ENCODE measurements at regions not wholly inside any gene's neighbourhood (a gene's known extent, or its start where the extent isn't known, plus 50 kb on each side); places are given as distances from the start of the nearest gene placed in this dataset.
"Not testable (repeated sequence)": the region's sequence is repeated elsewhere in the genome, so short reads cannot be mapped to it uniquely, and the experiment has no call there.

GRCh38 chr1:241447031-241447644 lies 72.4 kb downstream of the FH start:
- no peak for DNase-seq

DNA sequence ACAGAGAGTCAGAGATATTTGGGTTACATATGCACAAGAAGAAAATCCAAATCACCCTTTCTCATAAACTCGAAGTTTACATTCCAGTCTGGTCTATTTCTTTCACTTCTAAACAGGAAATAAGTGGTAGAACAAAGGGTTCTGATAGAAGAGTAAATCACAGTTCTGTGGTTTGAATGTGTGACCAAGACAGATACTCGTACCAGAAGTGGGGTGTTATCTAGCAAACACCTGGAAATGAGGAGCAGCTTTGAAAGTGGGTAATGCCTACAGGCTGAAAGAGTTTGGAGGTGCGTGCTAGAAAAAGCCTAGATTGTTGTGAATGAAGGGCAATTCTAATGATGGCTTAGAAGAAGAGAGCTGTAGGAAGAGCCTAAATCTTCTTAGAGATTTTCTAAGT lies 74.7 kb downstream of the FH start:
- no peak for DNase-seq

- no peak for DNase-seq
Measured at GRCh38 chr1:241443561-241443960, 76.0 kb downstream of the FH start.

DNA sequence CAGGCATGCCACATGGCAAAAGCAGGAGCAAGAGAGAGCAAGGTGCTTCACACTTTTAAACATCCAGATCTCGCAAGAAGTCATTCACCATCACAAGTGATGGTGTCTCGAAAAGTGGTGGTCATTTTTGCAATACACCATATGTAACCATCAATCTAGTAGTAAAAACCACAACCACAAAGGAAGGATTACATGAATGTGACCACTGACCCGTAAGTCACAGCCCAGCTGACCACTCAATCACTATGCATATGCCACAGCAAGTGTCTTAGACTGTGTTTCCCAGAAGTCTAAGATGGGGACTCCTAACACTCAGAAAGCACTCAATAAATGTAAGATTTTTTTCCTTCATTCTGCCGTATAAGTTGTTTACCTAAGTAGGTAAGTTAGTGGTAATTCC lies 76.9 kb downstream of the FH start:
- DNase-seq = no peak

GRCh38 chr1:241440904-241441303 lies 78.7 kb downstream of the FH start:
- DNase-seq = no peak

DNA sequence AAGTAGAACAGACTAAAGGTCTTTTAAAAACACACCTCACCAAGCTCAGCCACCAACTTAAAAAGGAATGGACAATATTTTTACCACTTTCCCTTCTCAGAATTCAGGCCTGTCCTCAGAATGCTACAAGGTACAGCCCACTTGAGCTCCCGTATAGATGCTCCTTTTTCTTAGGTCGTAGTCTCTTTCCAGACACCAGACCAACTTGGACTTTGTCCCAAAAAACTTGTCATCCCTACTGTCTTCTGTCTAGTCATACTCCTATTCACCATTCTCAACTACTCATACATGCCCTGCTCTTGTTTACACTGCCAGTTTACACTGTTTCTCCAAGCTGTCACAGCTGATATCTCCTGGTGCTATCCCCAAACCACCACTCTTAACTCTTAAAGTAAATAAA lies 80.9 kb downstream of the FH start:
- DNase-seq = not testable (repeated sequence)

DNA sequence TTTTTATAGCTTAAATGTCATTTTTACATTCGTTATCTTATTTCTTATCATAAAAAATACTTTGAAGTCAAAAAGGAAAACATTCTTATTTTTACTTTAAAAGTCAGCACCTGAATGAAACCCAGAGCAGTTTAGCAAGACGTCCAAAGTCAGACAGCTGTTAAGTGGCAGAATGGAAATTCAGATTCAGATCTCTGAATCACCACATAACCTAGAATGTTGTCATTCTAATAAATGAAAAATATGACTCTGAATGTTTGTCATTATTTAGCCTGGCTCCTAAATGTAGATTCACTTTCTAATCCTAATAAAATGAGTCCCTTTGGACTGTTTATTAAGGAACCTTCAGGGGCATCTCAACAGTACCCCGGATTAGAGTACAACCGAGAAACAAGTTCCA lies 75.2 kb upstream of the RGS7 start:
- no peak for DNase-seq

GRCh38 chr1:241425091-241425490 lies 68.1 kb upstream of the RGS7 start:
- DNase-seq = not testable (repeated sequence)

DNA sequence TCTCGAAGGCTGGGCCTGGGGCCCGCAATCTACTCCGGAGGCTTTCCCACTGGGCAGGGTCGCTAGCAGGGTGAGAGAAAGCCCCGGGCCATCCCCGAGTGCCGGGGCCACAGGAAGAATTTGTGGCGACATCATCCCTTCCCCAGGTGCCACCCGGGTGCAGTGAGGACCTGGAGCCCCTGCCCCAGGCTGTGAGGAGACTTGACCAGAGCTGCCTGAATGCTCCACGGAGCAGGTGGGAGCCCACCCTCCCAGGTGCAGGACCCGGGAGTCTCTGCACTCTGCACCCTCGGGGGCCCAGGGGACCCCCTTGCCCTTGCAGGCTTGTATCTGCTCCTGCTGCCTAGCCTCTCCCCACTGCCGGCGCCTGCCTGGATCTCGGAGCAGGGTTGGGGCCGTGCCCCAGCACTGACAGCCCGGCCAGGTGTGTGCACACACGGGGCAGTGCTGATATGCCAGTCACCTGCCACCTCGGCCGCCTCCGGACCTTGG lies 67.5 kb upstream of the RGS7 start:
- DNase-seq = no peak

DNA sequence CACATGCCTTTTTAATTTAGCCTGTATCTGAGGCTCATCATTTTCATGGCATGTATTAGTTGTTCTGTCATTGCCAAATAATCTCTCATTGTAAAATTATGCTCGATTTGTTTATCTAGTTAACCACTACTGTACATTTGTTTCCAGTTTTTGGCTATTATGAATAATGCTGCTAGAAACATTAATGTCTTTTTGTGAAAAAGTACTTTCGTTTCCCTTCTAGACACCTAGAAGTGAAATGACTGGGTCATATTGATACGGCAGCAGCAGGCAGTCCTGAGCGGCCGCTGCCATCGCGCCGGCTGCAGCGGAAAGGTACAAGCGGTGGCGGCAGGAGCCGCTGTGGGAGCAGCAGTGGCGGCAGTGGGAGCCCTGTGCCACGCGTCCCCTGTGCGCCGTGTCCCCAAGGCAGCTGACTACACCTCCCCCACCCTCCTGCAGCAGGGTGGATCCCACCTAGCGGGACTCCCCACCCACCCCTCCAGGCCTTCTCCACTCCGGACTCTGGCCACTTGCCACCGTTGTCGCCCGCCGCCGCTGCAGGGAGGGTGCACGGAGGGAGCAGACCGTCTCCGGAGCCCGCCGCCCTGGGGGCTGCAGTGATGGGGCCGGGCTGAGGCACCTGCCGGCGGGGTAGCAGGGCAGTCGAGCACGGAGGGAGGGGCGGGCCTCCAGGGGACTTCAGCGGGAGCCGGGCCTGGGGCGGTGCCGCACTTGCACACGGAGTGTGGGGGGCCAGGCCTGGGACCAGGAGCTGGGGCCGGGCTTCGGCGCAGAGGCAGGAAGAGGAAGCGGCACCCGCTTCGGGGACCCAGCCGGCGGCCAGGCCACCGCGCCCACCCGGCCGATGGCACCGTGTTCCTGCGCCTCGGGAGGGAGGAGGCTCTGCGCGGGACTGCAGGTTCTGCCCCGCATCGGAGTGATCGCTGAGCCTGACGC lies 66.8 kb upstream of the RGS7 start:
- DNase-seq = peak; percentile 67 to 79

GRCh38 chr1:241422470-241422869 lies 65.5 kb upstream of the RGS7 start:
- DNase-seq = no peak

DNA sequence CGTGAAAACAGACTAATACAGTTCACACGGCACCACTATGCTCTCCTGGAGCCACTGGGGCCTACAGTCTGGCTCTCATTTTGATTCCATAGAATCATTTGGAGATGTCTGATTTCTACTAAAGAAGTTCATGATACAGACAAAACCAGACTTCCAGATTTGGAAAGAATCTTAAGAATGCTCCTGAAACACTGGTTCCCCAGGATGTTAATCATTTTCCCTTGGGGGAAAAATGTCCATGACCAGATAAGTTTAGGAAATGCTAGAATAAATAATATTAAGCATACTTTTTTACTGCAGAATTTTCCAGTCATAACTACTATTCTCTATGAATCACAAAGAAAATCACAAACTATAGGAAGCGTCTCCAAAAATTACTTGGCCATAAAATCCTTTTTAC lies 63.0 kb upstream of the RGS7 start:
- DNase-seq = no peak

- DNase-seq = no peak
Measured at GRCh38 chr1:241417258-241417657, 60.3 kb upstream of the RGS7 start.

DNA sequence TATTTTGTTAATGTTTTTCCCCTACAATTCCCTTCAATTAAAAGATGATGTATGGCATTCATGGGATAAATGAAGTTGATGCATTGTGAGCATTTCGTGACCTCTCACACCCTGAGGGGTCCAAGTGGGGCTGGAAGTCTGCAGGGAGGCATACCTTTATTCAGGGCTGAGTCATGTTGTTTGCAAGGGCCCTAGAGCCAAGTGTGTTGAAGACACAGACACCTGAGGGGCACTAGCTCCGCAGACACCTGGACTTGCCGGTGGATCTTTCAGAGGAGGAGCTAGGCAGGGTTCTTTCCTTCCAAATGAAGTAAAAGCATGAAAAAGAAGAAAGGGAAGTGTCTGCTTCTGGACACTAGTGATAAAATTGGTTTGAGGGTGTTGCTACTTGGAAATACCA lies 57.0 kb upstream of the RGS7 start:
- DNase-seq = no peak

- no peak for DNase-seq
Measured at GRCh38 chr1:241413386-241413785, 56.4 kb upstream of the RGS7 start.

DNA sequence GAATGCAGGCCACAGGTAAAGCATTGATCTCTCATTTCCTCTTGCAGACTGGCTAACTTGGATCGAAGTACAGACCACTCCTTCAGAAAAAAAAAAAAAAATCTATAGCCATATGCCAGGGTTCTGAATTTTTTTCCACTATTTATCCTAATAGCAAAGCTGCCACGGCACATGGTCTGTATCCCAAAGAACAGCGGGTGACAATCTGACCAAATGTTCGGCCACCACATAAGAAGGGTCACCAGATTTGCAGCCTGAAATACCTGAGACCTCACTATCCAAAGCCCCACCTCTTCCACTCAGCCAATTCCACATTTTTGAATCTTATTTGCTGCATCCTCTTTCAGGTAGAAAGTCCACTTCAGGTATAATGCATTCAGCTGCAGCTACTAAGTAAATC lies 55.6 kb upstream of the RGS7 start:
- DNase-seq = no peak

- DNase-seq = no peak
Measured at GRCh38 chr1:241411776-241412338, 54.9 kb upstream of the RGS7 start.

DNA sequence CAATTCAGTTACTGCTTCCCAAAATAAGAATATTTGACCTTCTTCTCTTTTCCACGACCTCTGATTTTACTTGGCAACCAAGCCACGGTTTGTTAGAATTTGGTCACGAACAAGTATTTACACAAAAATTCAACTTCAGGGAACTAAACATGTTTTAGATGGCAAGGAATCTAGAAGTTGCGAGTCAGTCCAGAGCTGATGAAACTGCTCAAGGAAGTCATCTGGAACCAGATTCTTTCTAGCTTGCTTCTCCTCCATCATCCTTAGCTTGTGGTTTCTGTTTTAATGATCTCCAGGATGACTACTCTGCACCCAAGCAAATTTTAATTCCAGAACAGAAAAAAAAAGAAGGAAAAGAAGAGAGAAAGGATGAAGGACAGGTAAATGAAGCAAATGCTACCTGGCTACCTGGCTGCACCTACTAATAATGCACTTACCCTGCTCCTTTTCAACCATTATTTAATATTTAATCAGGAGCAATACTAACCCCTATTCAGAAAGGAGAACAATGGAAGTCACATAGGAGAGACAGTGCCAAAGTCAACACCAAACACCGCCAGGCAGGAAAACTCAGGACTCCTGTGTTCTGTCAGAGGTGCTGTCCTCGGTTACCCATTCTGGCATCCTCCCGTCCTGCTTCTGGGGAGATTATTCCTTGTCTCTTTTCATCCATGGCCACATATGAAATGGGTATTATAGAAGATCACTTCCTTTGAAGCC lies 54.2 kb upstream of the RGS7 start:
- no peak for DNase-seq

DNA sequence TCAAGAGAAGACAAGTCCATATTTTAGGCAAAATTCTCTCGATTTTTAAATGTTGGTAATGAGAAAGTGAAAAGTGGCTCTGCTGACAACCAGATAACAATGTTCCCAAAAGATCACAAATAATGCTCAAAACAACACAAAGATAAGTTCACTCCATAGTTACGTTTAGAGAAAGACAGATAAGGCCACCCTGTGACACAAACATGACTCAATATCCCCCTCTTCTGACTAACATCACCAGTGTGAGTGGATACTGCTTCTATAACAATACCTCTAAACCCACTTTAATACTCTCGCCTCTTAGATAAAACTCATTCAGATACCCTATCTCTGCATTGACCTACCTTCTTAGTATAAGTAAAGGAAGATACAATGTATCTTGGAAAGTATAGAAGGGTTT lies 51.2 kb upstream of the RGS7 start:
- peak in 1 of 2 experiments; percentile 22 for DNase-seq
